Right lobe of liver (tissue), 6 donors: ENCODE measurements at regions not wholly inside any gene's neighbourhood (a gene's known extent, or its start where the extent isn't known, plus 50 kb on each side); places are given as distances from the start of the nearest gene placed in this dataset.

Experiments used
- ATAC-seq, 4 donors: fragments of 200-7000 bp; cut with Tn5 transposase; one replicate each; pipeline ENCODE4 v1.9.1; 2020; ENCODE audit warnings: mild to moderate bottlenecking in 4 of 4, moderate library complexity in 4 of 4
- DNase-seq, 3 donors: peaks; one replicate each; pipeline ENCODE4 v3.0.0-alpha.2; 2020
- H3K27ac ChIP-seq, 3 donors: fragments of 200-600 bp; one replicate each; pipeline ENCODE4 v1.8.0; 2022
- H3K27me3 ChIP-seq, 2 donors: fragments of 200-600 bp; one replicate each; pipeline ENCODE4 v1.8.0; 2022
- H3K36me3 ChIP-seq, 4 donors: fragments of 200-600 bp; sonication (generic) in 1 of 4; one replicate each; pipeline versions ENCODE4 v1.5.1 to v1.8.0; 2017 to 2022; ENCODE audit warnings: control low read depth in 1 of 4
- H3K4me1 ChIP-seq, 4 donors: fragments of 200-600 bp; sonication (generic) in 1 of 4; one replicate each; pipeline versions ENCODE4 v1.5.1 to v1.8.0; 2017 to 2022; ENCODE audit warnings: control low read depth in 1 of 4
- H3K4me3 ChIP-seq, 3 donors: fragments of 200-600 bp; one replicate each; pipeline ENCODE4 v1.8.0; 2022
- H3K9me3 ChIP-seq, 4 donors: fragments of 200-600 bp; sonication (generic) in 1 of 4; one replicate each; pipeline versions ENCODE4 v1.5.1 to v1.8.0; 2017 to 2022; ENCODE audit warnings: control low read depth in 1 of 4
- CTCF ChIP-seq, 4 donors: fragments of 200-600 bp in 3 of 4; fragments of 450-650 bp in 1 of 4; IDR thresholded peaks; one replicate each; pipeline versions ENCODE4 v1.5.1 to v1.8.0; 2016 to 2022; ENCODE audit warnings: antibody characterized with exemption in 4 of 4, mild to moderate bottlenecking in 2 of 4
- POLR2A ChIP-seq: fragments of 450-650 bp; IDR thresholded peaks from one replicate; pipeline ENCODE4 v1.6.1; 2017; ENCODE audit warnings: antibody characterized with exemption, mild to moderate bottlenecking
- WGBS: methylation state at CpG from one replicate; pipeline ENCODE4 v1.1.6; 2018; ENCODE audit warnings: low coverage, low lambda C conversion rate; ENCODE audit not compliant: insufficient coverage; ENCODE audit errors: missing lambda C conversion rate; 5-methylcytosine and 5-hydroxymethylcytosine counted together
- intact Hi-C, 2 donors: fragments of 100-400 bp; cut with DNase I; formaldehyde crosslinking; loops; one replicate each; pipeline versions ENCODE4 v1.11.2 to v1.14.1; 2022
- donor health status: DM: no; HTN: yes; CAD: no.
- donor health status: DM: no; HTN: no; CAD: no.
- donor health status: DM: no; HTN: no; CAD: no.
- donor health status: DM: no; HTN: yes; CAD: no.
- donor health status: DM: no; HTN: yes; CAD: no.

- Histone ChIP-seq H3K4me1 (no peaks in the 10 kb centered on the region), H3K9me3 (no peaks in the 10 kb centered on the region), H3K36me3 (no peaks in the 10 kb centered on the region), H3K27ac (no peak overlapping the region), H3K4me3 (no peak overlapping the region), H3K27me3 (no peaks in the 10 kb centered on the region)
- TF ChIP-seq CTCF (IDR thresholded peaks at IDR 0.05) = no peak
- no peak for TF ChIP-seq POLR2A
- 68% methylated on average over 7 of the region's 7 CpGs for WGBS
- no peak for DNase-seq
- ATAC-seq = no peak
- intact Hi-C loops = no loop called here
Measured at GRCh38 chr10:56298941-56299340, 62.1 kb downstream of the ZWINT start.

GRCh38 chr10:56296618-56297017 is 64.4 kb downstream of the ZWINT start:
- DNase-seq = no peak
- Histone ChIP-seq H3K4me3 (no peak overlapping the region), H3K9me3 (no peaks in the 10 kb centered on the region), H3K36me3 (no peaks in the 10 kb centered on the region), H3K27me3 (no peaks in the 10 kb centered on the region), H3K27ac (no peak overlapping the region), H3K4me1 (no peaks in the 10 kb centered on the region)
- no peak for ATAC-seq
- WGBS = 71% methylated on average over 1 of the region's 1 CpG
- no peak for TF ChIP-seq POLR2A
- no peak for TF ChIP-seq CTCF (IDR thresholded peaks at IDR 0.05)
- intact Hi-C loops = no loop called here

DNA sequence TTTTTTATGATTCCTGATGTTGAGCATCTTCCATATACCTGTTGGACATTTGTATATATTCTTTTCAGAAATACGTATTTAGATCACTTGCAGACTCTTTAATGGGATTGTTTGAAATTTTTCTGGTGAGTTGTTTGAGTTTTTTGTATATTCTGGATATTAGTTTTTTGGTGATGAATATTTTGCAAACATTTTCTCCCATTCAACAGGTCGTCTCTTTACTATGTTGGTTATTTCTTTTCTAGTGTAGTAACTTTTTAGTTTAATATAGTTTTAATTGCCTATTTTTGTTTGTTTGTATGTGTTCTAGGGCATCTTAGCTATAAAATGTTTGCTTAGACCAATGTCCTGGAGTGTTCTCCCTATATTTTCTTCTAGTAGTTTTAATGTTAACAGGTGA is 72.7 kb downstream of the ZWINT start:
- no peaks in the 10 kb centered on the region for H3K9me3 ChIP-seq
- H3K4me1 ChIP-seq = no peaks in the 10 kb centered on the region
- 48% methylated on average over 2 of the region's 2 CpGs for WGBS
- ATAC-seq = no peak
- H3K27ac ChIP-seq = no peak overlapping the region
- intact Hi-C loops = no loop called here
- no peak for DNase-seq
- no peak for TF ChIP-seq CTCF (IDR thresholded peaks at IDR 0.05)
- no peak for TF ChIP-seq POLR2A
- H3K4me3 ChIP-seq = no peak overlapping the region
- no peaks in the 10 kb centered on the region for H3K36me3 ChIP-seq
- no peaks in the 10 kb centered on the region for H3K27me3 ChIP-seq

GRCh38 chr10:56286096-56286495 is 75.0 kb downstream of the ZWINT start:
- intact Hi-C loops = no loop called here
- H3K36me3 ChIP-seq = no peaks in the 10 kb centered on the region
- no peaks in the 10 kb centered on the region for H3K9me3 ChIP-seq
- TF ChIP-seq CTCF (IDR thresholded peaks at IDR 0.05) (no peak), POLR2A (no peak)
- DNase-seq (no peak), ATAC-seq (no peak)
- H3K4me3 ChIP-seq = no peak overlapping the region
- no peaks in the 10 kb centered on the region for H3K4me1 ChIP-seq
- no peak overlapping the region for H3K27ac ChIP-seq
- H3K27me3 ChIP-seq = no peaks in the 10 kb centered on the region

- intact Hi-C loops = no loop called here
- Histone ChIP-seq H3K27me3 (no peaks in the 10 kb centered on the region), H3K27ac (no peak overlapping the region), H3K9me3 (no peaks in the 10 kb centered on the region), H3K4me1 (no peaks in the 10 kb centered on the region), H3K4me3 (no peak overlapping the region), H3K36me3 (no peaks in the 10 kb centered on the region)
- DNase-seq (no peak), ATAC-seq (no peak)
- TF ChIP-seq CTCF (IDR thresholded peaks at IDR 0.05) (no peak), POLR2A (no peak)
Measured at GRCh38 chr10:56279270-56279669, 81.8 kb downstream of the ZWINT start.
